Fibroblast of pulmonary artery (primary cell): ENCODE measurements at regions not wholly inside any gene's neighbourhood (a gene's known extent, or its start where the extent isn't known, plus 50 kb on each side); places are given as distances from the start of the nearest gene placed in this dataset.

Experiments used
- DNase-seq: peaks from one replicate; pipeline ENCODE4 v3.0.0-alpha.2; 2010; ENCODE audit warnings: low read depth
- H3K4me3 ChIP-seq: replicated peaks from 2 replicates; pipeline ENCODE4 v1.5.1; 2011; ENCODE audit warnings: low read depth, mild to moderate bottlenecking, control low read depth, low read length, moderate library complexity
- TF ChIP-seq, protein P1 (sequence below): IDR thresholded peaks from 2 replicates; pipeline ENCODE4 v1.5.1; 2011; ENCODE audit warnings: mild to moderate bottlenecking, control low read depth, low read length, inconsistent platforms; ENCODE audit errors: missing control alignments

DNA sequence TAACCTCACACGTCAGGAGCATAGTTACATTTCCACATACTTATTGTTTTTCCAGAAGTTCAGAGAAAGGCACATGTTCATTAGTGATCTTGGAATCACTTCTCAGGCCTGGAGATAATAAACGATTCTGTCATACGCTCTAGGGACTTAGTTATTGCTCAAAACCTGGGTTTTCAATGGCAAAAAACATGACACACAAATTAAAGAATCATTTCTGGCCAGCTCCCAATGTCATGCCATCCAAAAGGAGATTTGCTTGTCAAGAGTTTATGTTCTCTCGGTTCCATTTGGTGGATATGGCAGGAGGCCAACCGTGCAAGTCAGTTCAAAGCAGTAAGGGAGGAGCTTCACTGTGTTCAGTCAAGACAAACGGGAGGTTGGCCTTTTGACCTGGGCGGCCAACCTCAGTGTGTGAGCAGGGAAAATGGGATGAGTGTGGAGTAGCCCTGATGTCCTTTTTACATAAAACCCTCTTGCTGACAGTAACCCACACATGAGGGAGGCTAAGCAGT, 123.4 kb downstream of the NXNL2 start:
- no peak overlapping the region for H3K4me3 ChIP-seq
- TF ChIP-seq, protein P1, sequence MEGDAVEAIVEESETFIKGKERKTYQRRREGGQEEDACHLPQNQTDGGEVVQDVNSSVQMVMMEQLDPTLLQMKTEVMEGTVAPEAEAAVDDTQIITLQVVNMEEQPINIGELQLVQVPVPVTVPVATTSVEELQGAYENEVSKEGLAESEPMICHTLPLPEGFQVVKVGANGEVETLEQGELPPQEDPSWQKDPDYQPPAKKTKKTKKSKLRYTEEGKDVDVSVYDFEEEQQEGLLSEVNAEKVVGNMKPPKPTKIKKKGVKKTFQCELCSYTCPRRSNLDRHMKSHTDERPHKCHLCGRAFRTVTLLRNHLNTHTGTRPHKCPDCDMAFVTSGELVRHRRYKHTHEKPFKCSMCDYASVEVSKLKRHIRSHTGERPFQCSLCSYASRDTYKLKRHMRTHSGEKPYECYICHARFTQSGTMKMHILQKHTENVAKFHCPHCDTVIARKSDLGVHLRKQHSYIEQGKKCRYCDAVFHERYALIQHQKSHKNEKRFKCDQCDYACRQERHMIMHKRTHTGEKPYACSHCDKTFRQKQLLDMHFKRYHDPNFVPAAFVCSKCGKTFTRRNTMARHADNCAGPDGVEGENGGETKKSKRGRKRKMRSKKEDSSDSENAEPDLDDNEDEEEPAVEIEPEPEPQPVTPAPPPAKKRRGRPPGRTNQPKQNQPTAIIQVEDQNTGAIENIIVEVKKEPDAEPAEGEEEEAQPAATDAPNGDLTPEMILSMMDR: no peak
- peak; percentile 80 for DNase-seq

DNA sequence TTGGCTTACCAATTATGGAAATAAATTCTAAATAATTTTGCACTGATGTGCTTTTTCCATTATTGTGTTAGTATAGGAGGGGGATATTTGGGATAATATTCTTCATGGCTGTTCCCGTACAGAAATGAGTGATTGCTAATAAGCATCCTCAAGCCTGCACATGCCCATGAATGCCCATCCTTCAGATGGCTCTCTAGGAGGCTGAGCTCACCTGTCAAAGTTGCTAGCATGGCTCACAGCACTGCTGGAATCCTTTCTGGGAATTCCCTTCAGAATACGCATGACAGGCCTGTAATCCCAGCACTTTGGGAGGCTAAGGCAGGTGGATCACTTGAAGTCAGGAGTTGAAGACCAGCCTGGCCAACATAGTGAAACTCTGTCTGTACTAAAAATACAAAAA, 124.1 kb downstream of the NXNL2 start:
- H3K4me3 ChIP-seq: no peak overlapping the region
- TF ChIP-seq, protein P1: no peak
- DNase-seq: no peak

DNA sequence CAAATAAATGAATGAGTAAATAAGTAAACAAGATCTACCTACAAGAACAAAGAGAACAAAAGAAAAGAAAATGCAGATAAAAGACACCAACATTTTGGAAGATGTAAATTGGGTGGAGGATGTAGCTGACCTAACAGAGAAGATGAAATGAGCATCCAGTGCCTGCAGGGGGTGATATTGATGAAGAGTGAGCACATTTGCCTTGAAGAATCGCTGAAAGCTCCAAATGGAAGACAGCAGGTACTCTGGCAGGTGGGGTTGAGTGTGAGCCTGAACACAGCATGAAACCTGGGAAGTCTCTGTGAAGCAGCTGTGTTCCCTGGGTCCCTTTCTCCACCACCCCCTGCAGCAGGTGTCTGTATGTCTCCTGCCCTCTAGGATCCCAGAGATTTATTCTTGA, 125.6 kb downstream of the NXNL2 start:
- H3K4me3 ChIP-seq: no peak overlapping the region
- TF ChIP-seq, protein P1: peak; percentile 71
- peak; percentile 62 for DNase-seq

DNA sequence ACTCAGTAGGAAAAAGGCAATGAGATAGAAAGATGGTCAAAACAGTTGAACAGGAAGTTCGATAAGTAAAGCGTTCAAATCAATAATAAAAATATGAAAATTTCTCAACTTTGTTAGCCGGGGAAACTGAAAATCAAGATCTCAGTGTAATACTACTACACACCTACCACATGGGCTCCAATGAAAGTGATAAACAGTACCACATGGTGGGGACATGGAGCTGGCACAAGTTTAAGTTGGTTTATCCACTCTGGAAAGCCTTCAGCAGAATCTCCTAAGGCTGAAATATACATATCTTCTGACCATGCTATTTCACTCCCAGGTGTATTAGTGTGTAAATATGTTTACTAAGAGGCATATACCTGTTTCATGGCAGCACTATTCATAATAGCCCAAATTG, 126.8 kb downstream of the NXNL2 start:
- H3K4me3 ChIP-seq: no peak overlapping the region
- DNase-seq: peak; percentile 49
- TF ChIP-seq, protein P1: peak; percentile 20

DNA sequence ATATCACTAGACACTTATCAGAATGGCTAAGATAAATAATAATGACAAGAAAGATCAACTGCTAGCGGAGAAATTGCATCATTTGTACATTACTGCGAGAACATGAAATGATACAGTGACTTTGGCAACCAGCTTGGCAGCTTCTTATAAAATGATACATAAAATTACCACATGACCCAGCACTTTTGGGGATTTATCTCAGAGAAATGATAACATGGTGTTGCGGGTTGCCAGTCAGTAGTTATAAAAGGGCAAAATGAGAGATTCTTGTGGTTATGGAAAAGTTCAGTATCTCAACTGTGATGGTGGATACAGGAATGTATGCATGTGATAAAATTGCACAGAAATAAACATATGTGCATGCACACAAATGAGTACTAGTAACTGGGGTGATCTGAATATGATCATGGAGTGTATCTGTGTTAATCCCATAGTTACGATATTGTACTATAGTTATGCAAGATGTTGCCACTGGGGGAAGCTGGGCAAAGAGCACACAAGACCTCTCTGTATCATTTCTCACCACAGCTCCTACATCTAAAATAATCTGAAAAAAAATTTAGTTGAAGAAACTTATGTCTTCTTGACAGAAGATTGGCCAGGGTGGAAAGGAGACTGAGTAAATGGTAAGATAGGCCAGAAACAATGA, 128.9 kb downstream of the NXNL2 start:
- TF ChIP-seq, protein P1: no peak
- no peak overlapping the region for H3K4me3 ChIP-seq
- DNase-seq: peak; percentile 65

DNA sequence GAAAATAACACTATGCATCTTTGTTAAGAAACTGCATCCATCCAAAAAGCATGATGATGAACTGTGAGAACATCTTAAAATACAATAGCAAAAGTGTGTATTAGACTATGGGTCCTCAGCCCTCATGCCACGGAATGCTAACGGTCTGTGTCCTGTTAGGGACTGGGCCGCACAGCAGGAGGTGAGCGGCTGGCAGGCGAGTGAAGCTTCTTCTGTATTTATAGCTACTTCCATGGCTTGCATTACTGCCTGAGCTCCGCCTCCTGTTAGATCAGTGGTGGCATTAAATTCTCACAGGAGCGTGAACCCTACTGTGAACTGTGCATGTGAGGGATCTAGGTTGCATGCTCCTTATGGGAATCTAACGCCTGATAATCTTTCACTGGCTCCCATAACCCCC, 129.8 kb downstream of the NXNL2 start:
- DNase-seq: no peak
- H3K4me3 ChIP-seq: no peak overlapping the region
- TF ChIP-seq, protein P1: no peak
